Loucy (cell line): ENCODE measurements at regions not wholly inside any gene's neighbourhood (a gene's known extent, or its start where the extent isn't known, plus 50 kb on each side); places are given as distances from the start of the nearest gene placed in this dataset.

Experiments
- H2AFZ ChIP-seq: fragments of 200-600 bp; sonication (generic); 2 replicates; pipeline ENCODE4 v1.6.0; 2016; ENCODE audit warnings: antibody characterized with exemption, mild to moderate bottlenecking, low read length, moderate library complexity
- H3F3A ChIP-seq: fragments of 200-600 bp; 2 replicates; pipeline ENCODE4 v1.6.0; 2016; ENCODE audit warnings: antibody characterized with exemption, low read depth, mild to moderate bottlenecking
- H3K27me3 ChIP-seq: fragments of 200-600 bp; sonication (generic); 2 replicates; pipeline ENCODE4 v1.6.1; 2014; ENCODE audit warnings: low read length, mild to moderate bottlenecking; ENCODE audit not compliant: insufficient read depth, poor library complexity, severe bottlenecking
- H3K36me3 ChIP-seq: fragments of 200-600 bp; sonication (generic); 2 replicates; pipeline ENCODE4 v1.6.1; 2016; ENCODE audit warnings: low read length; ENCODE audit not compliant: insufficient read depth
- H3K4me1 ChIP-seq: fragments of 200-600 bp; sonication (generic); 2 replicates; pipeline ENCODE4 v1.5.1; 2014; ENCODE audit warnings: low read length, mild to moderate bottlenecking; ENCODE audit not compliant: insufficient read depth, poor library complexity, severe bottlenecking
- H3K4me2 ChIP-seq: fragments of 200-600 bp; sonication (generic); 2 replicates; pipeline ENCODE4 v1.6.0; 2014; ENCODE audit warnings: antibody characterized with exemption, low read length, low read depth, mild to moderate bottlenecking; ENCODE audit not compliant: poor library complexity, severe bottlenecking
- H3K4me3 ChIP-seq: fragments of 200-600 bp; sonication (generic); 2 replicates; pipeline ENCODE4 v1.5.1; 2014; ENCODE audit warnings: low read length, mild to moderate bottlenecking, mixed read lengths; ENCODE audit not compliant: poor library complexity, severe bottlenecking
- H3K79me2 ChIP-seq: fragments of 200-600 bp; sonication (generic); 2 replicates; pipeline ENCODE4 v1.6.1; 2014; ENCODE audit warnings: low read length; ENCODE audit not compliant: insufficient read depth
- H3K9ac ChIP-seq: fragments of 200-600 bp; sonication (generic); 2 replicates; pipeline ENCODE4 v1.6.0; 2014; ENCODE audit warnings: mild to moderate bottlenecking, low read depth, low read length, moderate library complexity; ENCODE audit not compliant: poor library complexity, severe bottlenecking
- H3K9me2 ChIP-seq: fragments of 200-600 bp; sonication (generic); replicated peaks from 2 replicates; pipeline ENCODE4 v1.6.1; 2016; ENCODE audit warnings: low read depth, low read length, mixed read lengths
- H3K9me3 ChIP-seq: fragments of 200-600 bp; sonication (generic); 2 replicates; pipeline ENCODE4 v1.6.1; 2014; ENCODE audit warnings: mild to moderate bottlenecking, antibody characterized with exemption, low read length, low read depth; ENCODE audit not compliant: insufficient read depth
- H4K20me1 ChIP-seq: fragments of 200-600 bp; sonication (generic); 2 replicates; pipeline ENCODE4 v1.6.0; 2014; ENCODE audit warnings: antibody characterized with exemption, low read length, mild to moderate bottlenecking; ENCODE audit not compliant: insufficient read depth, poor library complexity, severe bottlenecking
- EZH2phosphoT487 ChIP-seq: fragments of 200-600 bp; IDR thresholded peaks from 2 replicates; pipeline ENCODE4 v1.6.1; 2018; ENCODE audit warnings: antibody characterized with exemption, mild to moderate bottlenecking, moderate library complexity, borderline replicate concordance
- TF ChIP-seq, protein P1 (sequence below): fragments of 200-600 bp; sonication (generic); conservative IDR thresholded peaks from 2 replicates; pipeline ENCODE4 v1.5.1; 2014; ENCODE audit warnings: mild to moderate bottlenecking, antibody characterized with exemption, low read length

DNA sequence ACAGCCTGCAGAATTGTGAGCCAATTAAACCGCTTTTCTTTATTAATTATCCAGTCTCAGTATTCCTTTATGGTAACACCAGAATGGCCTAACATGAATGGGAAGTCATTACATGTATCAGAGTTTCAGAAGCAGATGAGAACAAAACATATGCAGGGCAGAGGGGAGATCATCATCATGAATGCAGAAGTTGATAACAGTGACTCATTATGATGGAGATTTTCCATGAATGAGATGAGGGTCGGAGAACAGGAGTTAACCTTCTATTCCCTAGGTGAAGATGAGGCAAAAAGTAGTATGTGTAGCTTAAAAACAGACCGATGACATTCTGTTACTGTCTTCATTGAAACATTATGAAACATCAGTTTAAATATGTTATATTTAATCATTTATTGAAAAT lies 59.5 kb upstream of the PPM1B start:
- Histone ChIP-seq H3K9me3 (no peaks in the 10 kb centered on the region), H3K27me3 (no peaks in the 10 kb centered on the region), H3K79me2 (no peaks in the 10 kb centered on the region), H3K4me2 (no peak overlapping the region), H3K9ac (no peak overlapping the region), H3K4me3 (no peak overlapping the region), H3K4me1 (peaks cover 19% of the 10 kb centered on the region), H2AFZ (no peak overlapping the region), H3K36me3 (no peaks in the 10 kb centered on the region), H3K9me2 (no peaks in the 10 kb centered on the region), H3F3A (no peaks in the 10 kb centered on the region), H4K20me1 (no peaks in the 10 kb centered on the region)
- no peak for TF ChIP-seq EZH2phosphoT487
- TF ChIP-seq, protein P1, sequence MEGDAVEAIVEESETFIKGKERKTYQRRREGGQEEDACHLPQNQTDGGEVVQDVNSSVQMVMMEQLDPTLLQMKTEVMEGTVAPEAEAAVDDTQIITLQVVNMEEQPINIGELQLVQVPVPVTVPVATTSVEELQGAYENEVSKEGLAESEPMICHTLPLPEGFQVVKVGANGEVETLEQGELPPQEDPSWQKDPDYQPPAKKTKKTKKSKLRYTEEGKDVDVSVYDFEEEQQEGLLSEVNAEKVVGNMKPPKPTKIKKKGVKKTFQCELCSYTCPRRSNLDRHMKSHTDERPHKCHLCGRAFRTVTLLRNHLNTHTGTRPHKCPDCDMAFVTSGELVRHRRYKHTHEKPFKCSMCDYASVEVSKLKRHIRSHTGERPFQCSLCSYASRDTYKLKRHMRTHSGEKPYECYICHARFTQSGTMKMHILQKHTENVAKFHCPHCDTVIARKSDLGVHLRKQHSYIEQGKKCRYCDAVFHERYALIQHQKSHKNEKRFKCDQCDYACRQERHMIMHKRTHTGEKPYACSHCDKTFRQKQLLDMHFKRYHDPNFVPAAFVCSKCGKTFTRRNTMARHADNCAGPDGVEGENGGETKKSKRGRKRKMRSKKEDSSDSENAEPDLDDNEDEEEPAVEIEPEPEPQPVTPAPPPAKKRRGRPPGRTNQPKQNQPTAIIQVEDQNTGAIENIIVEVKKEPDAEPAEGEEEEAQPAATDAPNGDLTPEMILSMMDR, result no peak

DNA sequence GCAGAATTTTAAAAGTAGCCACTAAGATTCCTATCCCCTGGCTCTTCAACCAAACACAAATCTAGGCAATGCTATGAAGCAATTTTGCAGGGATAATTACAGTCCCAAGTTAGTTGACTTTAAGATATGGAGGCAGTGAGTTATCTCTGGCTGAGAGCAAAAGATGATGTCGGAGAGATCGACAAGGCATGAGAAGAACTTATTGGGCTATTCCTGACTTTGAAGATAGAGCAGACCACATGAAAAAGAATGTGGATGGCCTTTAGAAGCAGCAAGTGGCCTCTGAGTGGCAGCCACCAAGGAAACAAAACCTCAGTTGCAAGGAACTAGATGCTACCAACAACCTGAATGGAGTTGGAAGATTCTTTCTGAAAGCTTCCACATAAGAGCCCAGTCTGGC lies 58.2 kb upstream of the PPM1B start:
- Histone ChIP-seq H3K36me3 (no peaks in the 10 kb centered on the region), H3K9me2 (no peaks in the 10 kb centered on the region), H2AFZ (0 out of 2 replicates have a peak overlapping the region, but pooled peaks have one; percentile 41), H3K9me3 (no peaks in the 10 kb centered on the region), H3K4me2 (peak overlapping the region; percentile 19), H3K9ac (no peak overlapping the region), H3K27me3 (no peaks in the 10 kb centered on the region), H3K4me3 (no peak overlapping the region), H3F3A (no peaks in the 10 kb centered on the region), H4K20me1 (no peaks in the 10 kb centered on the region), H3K79me2 (no peaks in the 10 kb centered on the region), H3K4me1 (peaks cover 13% of the 10 kb centered on the region)
- TF ChIP-seq, protein P1, result no peak
- TF ChIP-seq EZH2phosphoT487, result no peak

- Histone ChIP-seq H3K4me2 (no peak overlapping the region), H3K79me2 (no peaks in the 10 kb centered on the region), H4K20me1 (no peaks in the 10 kb centered on the region), H3K27me3 (no peaks in the 10 kb centered on the region), H3K4me1 (peaks cover 12% of the 10 kb centered on the region), H2AFZ (no peak overlapping the region), H3K9ac (no peak overlapping the region), H3K9me3 (no peaks in the 10 kb centered on the region), H3F3A (no peaks in the 10 kb centered on the region), H3K4me3 (no peak overlapping the region), H3K9me2 (no peaks in the 10 kb centered on the region), H3K36me3 (no peaks in the 10 kb centered on the region)
- TF ChIP-seq, protein P1, result no peak
- no peak for TF ChIP-seq EZH2phosphoT487
Measured at GRCh38 chr2:44112096-44112495, 56.6 kb upstream of the PPM1B start.
